ENCODE measurements at regions not wholly inside any gene's neighbourhood (a gene's known extent, or its start where the extent isn't known, plus 50 kb on each side); places are given as distances from the start of the nearest gene placed in this dataset.

- H3K4me3 ChIP-seq (ENCODE audit: low read depth, low read length) = no peak overlapping the region
- no peak for DNase-seq (ENCODE audit: low read depth)
- no peak for TF ChIP-seq CTCF (IDR thresholded peaks at IDR 0.05; ENCODE audit: insufficient read depth, low read length)
Observed at GRCh38 chr17:37796076-37796475, 51.2 kb upstream of the HNF1B start.

All from fibroblast of the aortic adventitia (primary cell).